ENCODE measurements at regions not wholly inside any gene's neighbourhood (a gene's known extent, or its start where the extent isn't known, plus 50 kb on each side); places are given as distances from the start of the nearest gene placed in this dataset.

DNA sequence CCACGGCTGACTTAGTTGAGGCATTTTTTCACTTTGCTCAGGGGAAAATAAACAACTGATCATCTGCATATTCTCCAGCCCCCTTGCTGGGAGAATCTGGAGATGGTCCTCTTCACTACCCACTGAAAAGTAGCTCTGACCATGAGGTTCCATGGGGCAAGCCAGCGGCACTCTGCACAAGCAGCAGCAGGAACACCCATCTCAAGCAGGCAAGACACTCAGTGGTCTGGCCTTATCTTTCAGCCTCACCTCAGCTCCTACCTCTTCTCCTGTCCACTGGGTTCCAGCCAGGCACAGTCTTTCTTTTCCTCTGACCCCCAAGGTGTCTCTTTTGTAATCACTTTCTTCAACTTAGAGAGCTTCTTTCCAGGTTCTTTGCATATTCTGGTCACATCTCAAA lies 280.8 kb upstream of the GRIA1 start:
- TF ChIP-seq EZH2phosphoT487 (IDR thresholded peaks at IDR 0.05; ENCODE audit: borderline replicate concordance, low read length) (no peak), EZH2 (IDR thresholded peaks at IDR 0.05; ENCODE audit: low read length, unreplicated experiment) (no peak)
- TF ChIP-seq, protein P1, sequence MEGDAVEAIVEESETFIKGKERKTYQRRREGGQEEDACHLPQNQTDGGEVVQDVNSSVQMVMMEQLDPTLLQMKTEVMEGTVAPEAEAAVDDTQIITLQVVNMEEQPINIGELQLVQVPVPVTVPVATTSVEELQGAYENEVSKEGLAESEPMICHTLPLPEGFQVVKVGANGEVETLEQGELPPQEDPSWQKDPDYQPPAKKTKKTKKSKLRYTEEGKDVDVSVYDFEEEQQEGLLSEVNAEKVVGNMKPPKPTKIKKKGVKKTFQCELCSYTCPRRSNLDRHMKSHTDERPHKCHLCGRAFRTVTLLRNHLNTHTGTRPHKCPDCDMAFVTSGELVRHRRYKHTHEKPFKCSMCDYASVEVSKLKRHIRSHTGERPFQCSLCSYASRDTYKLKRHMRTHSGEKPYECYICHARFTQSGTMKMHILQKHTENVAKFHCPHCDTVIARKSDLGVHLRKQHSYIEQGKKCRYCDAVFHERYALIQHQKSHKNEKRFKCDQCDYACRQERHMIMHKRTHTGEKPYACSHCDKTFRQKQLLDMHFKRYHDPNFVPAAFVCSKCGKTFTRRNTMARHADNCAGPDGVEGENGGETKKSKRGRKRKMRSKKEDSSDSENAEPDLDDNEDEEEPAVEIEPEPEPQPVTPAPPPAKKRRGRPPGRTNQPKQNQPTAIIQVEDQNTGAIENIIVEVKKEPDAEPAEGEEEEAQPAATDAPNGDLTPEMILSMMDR (conservative IDR thresholded peaks at IDR 0.05; ENCODE audit: low read depth, low read length) = no peak
